Smooth muscle cell (in vitro differentiated cells): ENCODE measurements at regions not wholly inside any gene's neighbourhood (a gene's known extent, or its start where the extent isn't known, plus 50 kb on each side); places are given as distances from the start of the nearest gene placed in this dataset.

Source experiments
- DNase-seq: peaks from one replicate; lab custom pipeline; 2025; ENCODE audit not compliant: unreplicated experiment; lab: John Stamatoyannopoulos, UW
- H2AFZ ChIP-seq: fragments of 200-600 bp; sonication (generic); 2 replicates; pipeline ENCODE4 v1.6.0; 2016; ENCODE audit warnings: antibody characterized with exemption, low read depth, mild to moderate bottlenecking
- H3F3A ChIP-seq: fragments of 200-600 bp; sonication (generic); 2 replicates; pipeline ENCODE4 v1.6.0; 2017; ENCODE audit warnings: antibody characterized with exemption, low read depth
- H3K27ac ChIP-seq: fragments of 200-600 bp; sonication (generic); 2 replicates; pipeline ENCODE4 v1.5.1; 2016; ENCODE audit warnings: low read depth, mild to moderate bottlenecking
- H3K27me3 ChIP-seq: fragments of 200-600 bp; sonication (generic); 2 replicates; pipeline ENCODE4 v1.6.1; 2016; ENCODE audit warnings: low read depth, mild to moderate bottlenecking
- H3K36me3 ChIP-seq: fragments of 200-600 bp; sonication (generic); 2 replicates; pipeline ENCODE4 v1.5.1; 2016; ENCODE audit warnings: low read depth
- H3K4me1 ChIP-seq: fragments of 200-600 bp; sonication (generic); 2 replicates; pipeline ENCODE4 v1.5.1; 2016; ENCODE audit warnings: low read depth
- H3K4me2 ChIP-seq: fragments of 200-600 bp; sonication (generic); 2 replicates; pipeline ENCODE4 v1.6.0; 2016; ENCODE audit warnings: mild to moderate bottlenecking
- H3K4me3 ChIP-seq: fragments of 200-600 bp; sonication (generic); 2 replicates; pipeline ENCODE4 v1.5.1; 2016; ENCODE audit warnings: mild to moderate bottlenecking
- H3K79me2 ChIP-seq: fragments of 200-600 bp; sonication (generic); 2 replicates; pipeline ENCODE4 v1.6.0; 2016; ENCODE audit warnings: low read depth, mild to moderate bottlenecking
- H3K9ac ChIP-seq: fragments of 200-600 bp; sonication (generic); 2 replicates; pipeline ENCODE4 v1.6.0; 2016; ENCODE audit warnings: low read depth
- H3K9me3 ChIP-seq: fragments of 200-600 bp; sonication (generic); replicated peaks from 2 replicates; pipeline ENCODE4 v1.5.1; 2016; ENCODE audit warnings: low read depth
- H4K20me1 ChIP-seq: fragments of 200-600 bp; sonication (generic); 2 replicates; pipeline ENCODE4 v1.6.0; 2016; ENCODE audit warnings: low read depth
- CTCF ChIP-seq: fragments of 200-600 bp; sonication (generic); IDR thresholded peaks from 2 replicates; pipeline ENCODE4 v1.5.1; 2017; ENCODE audit warnings: borderline replicate concordance, mild to moderate bottlenecking, antibody characterized with exemption; ENCODE audit not compliant: insufficient read depth, poor library complexity, severe bottlenecking
- WGBS: methylation state at CpG from one replicate; pipeline ENCODE4 v1.1.7; 2016; ENCODE audit warnings: low lambda C conversion rate; 5-methylcytosine and 5-hydroxymethylcytosine counted together

DNA sequence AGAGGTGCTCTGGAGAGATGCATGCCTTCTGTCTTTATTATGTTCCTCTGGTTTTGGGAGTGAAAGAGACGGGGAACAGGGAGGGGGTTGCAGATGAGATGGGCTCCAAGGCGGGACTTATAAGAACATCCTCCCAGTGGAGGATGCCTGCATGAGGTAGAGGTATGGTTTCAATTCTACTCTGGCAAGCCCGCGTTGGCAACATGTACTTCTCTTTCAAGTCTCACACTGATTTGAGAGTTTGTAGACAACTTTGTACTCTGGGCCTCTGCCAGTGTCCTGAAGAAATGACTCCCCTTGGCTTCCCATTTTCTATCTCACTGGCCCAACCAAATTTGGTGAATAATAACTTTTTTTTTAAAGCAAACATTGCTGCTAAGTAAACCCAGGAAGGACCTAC is 121.3 kb downstream of the C12orf75 start:
- no peaks in the 10 kb centered on the region for H3F3A ChIP-seq
- TF ChIP-seq CTCF, result no peak
- no peaks in the 10 kb centered on the region for H3K36me3 ChIP-seq
- no peaks in the 10 kb centered on the region for H3K4me1 ChIP-seq
- DNase-seq, result no peak
- no peaks in the 10 kb centered on the region for H3K27me3 ChIP-seq
- H3K9ac ChIP-seq, result no peak overlapping the region
- H3K79me2 ChIP-seq, result no peaks in the 10 kb centered on the region
- no peaks in the 10 kb centered on the region for H4K20me1 ChIP-seq
- WGBS, result 73% methylated on average over 4 of the region's 4 CpGs
- H3K4me3 ChIP-seq, result no peak overlapping the region
- H3K4me2 ChIP-seq, result no peak overlapping the region
- no peak overlapping the region for H2AFZ ChIP-seq
- no peak overlapping the region for H3K27ac ChIP-seq
- no peaks in the 10 kb centered on the region for H3K9me3 ChIP-seq

DNA sequence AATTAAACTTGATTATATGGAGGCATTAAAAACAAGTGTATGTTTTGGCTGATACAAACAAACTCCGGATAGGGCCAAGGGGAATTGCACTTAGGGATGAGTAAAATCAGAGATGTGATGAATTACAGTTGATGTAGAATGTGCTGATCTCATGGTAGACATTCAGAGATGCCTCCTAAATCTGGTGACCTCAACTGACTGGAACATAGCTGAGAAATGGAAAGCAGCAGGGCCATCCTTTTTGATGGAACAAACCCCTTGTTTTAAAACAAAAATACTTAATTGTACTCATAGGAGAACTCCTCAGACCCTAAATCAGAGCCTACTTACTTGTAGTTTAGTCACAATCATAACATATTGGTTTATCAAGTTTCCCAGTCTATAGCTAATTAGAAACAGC is 122.8 kb downstream of the C12orf75 start:
- H3K27ac ChIP-seq, result no peak overlapping the region
- no peak for DNase-seq
- H2AFZ ChIP-seq, result no peak overlapping the region
- 94% methylated on average over 1 of the region's 1 CpG for WGBS
- H3K27me3 ChIP-seq, result no peaks in the 10 kb centered on the region
- H3K9me3 ChIP-seq, result no peaks in the 10 kb centered on the region
- H3F3A ChIP-seq, result no peaks in the 10 kb centered on the region
- no peak overlapping the region for H3K4me2 ChIP-seq
- no peaks in the 10 kb centered on the region for H3K79me2 ChIP-seq
- H4K20me1 ChIP-seq, result no peaks in the 10 kb centered on the region
- no peaks in the 10 kb centered on the region for H3K4me1 ChIP-seq
- TF ChIP-seq CTCF, result no peak
- H3K9ac ChIP-seq, result no peak overlapping the region
- H3K36me3 ChIP-seq, result no peaks in the 10 kb centered on the region
- H3K4me3 ChIP-seq, result no peak overlapping the region

DNA sequence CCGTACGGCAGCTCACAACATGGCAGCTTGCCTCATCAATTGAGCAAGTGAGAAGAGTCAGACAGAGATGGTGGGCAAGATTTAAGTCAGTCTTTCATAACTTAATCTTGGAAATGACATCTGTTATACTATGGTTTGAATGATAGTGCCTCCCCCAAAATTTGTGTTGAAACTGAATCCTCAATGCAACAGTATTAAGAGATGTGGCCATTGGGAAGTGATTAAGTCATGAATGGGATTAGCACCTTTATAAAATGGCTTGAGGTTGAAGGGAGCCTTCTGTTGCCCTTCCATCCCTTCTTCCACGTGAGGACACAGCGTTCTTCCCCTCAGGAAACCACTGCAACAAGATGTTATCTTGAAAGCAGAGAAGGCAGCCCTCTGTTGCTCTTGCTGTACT is 124.2 kb downstream of the C12orf75 start:
- no peaks in the 10 kb centered on the region for H4K20me1 ChIP-seq
- no peak overlapping the region for H3K4me2 ChIP-seq
- no peak overlapping the region for H3K9ac ChIP-seq
- H3K4me3 ChIP-seq, result no peak overlapping the region
- H3K4me1 ChIP-seq, result no peaks in the 10 kb centered on the region
- H3F3A ChIP-seq, result no peaks in the 10 kb centered on the region
- H3K79me2 ChIP-seq, result no peaks in the 10 kb centered on the region
- H3K36me3 ChIP-seq, result no peaks in the 10 kb centered on the region
- no peaks in the 10 kb centered on the region for H3K27me3 ChIP-seq
- H3K9me3 ChIP-seq, result no peaks in the 10 kb centered on the region
- TF ChIP-seq CTCF, result no peak
- no peak overlapping the region for H2AFZ ChIP-seq
- DNase-seq, result no peak
- H3K27ac ChIP-seq, result no peak overlapping the region
- 64% methylated on average over 4 of the region's 4 CpGs for WGBS

GRCh38 chr12:105455261-105455660 is 124.8 kb downstream of the C12orf75 start:
- H3K4me1 ChIP-seq, result no peaks in the 10 kb centered on the region
- WGBS, result 85% methylated on average over 3 of the region's 3 CpGs
- H3K36me3 ChIP-seq, result no peaks in the 10 kb centered on the region
- H2AFZ ChIP-seq, result no peak overlapping the region
- no peak overlapping the region for H3K9ac ChIP-seq
- no peak overlapping the region for H3K4me3 ChIP-seq
- no peaks in the 10 kb centered on the region for H3K9me3 ChIP-seq
- no peak for DNase-seq
- H4K20me1 ChIP-seq, result no peaks in the 10 kb centered on the region
- no peaks in the 10 kb centered on the region for H3F3A ChIP-seq
- H3K27ac ChIP-seq, result no peak overlapping the region
- H3K4me2 ChIP-seq, result no peak overlapping the region
- H3K27me3 ChIP-seq, result no peaks in the 10 kb centered on the region
- no peaks in the 10 kb centered on the region for H3K79me2 ChIP-seq
- TF ChIP-seq CTCF, result no peak
